Tibial nerve (tissue), 4 donors: ENCODE measurements at regions not wholly inside any gene's neighbourhood (a gene's known extent, or its start where the extent isn't known, plus 50 kb on each side); places are given as distances from the start of the nearest gene placed in this dataset.
"Not testable (repeated sequence)": the region's sequence is repeated elsewhere in the genome, so short reads cannot be mapped to it uniquely, and the experiment has no call there.

Source experiments
- DNase-seq, 2 donors: peaks; one replicate each; pipeline ENCODE4 v3.0.0-alpha.2; 2019; ENCODE audit warnings: low spot score in 2 of 2
- H3K27ac ChIP-seq, 4 donors: fragments of 200-600 bp; sonication (generic) in 3 of 4; one replicate each; pipeline ENCODE4 v1.5.1; 2017 to 2019; ENCODE audit warnings: mild to moderate bottlenecking in 1 of 4
- H3K27me3 ChIP-seq, 2 donors: fragments of 200-600 bp; sonication (generic) in 1 of 2; one replicate each; pipeline versions ENCODE4 v1.5.1 to v1.6.0; 2017 to 2019
- H3K36me3 ChIP-seq, 3 donors: fragments of 200-600 bp; sonication (generic); one replicate each; pipeline ENCODE4 v1.5.1; 2018 to 2019
- H3K4me1 ChIP-seq, 4 donors: fragments of 200-600 bp; sonication (generic) in 3 of 4; one replicate each; pipeline ENCODE4 v1.5.1; 2017 to 2019
- H3K4me3 ChIP-seq, 4 donors: fragments of 200-600 bp; sonication (generic) in 3 of 4; one replicate each; pipeline ENCODE4 v1.5.1; 2017 to 2019; ENCODE audit warnings: mild to moderate bottlenecking in 1 of 4, moderate library complexity in 1 of 4
- H3K9me3 ChIP-seq, 4 donors: fragments of 200-600 bp; sonication (generic) in 3 of 4; one replicate each; pipeline ENCODE4 v1.5.1; 2017 to 2019
- CTCF ChIP-seq, 5 experiments: fragments of 200-600 bp in 3 of 5; fragments of 450-650 bp in 2 of 5; sonication (generic) in 3 of 5; IDR thresholded peaks; one replicate each; pipeline ENCODE4 v1.5.1; 2016 to 2019; ENCODE audit warnings: antibody characterized with exemption in 5 of 5, mild to moderate bottlenecking in 3 of 5, moderate library complexity in 2 of 5
- EP300 ChIP-seq, 2 donors: sonication (generic); formaldehyde crosslinking; IDR thresholded peaks; one replicate each; pipeline ENCODE4 v1.6.1; 2017; ENCODE audit warnings: antibody characterized with exemption in 2 of 2, mild to moderate bottlenecking in 1 of 2
- POLR2A ChIP-seq, 2 donors: fragments of 450-650 bp; IDR thresholded peaks; one replicate each; pipeline ENCODE4 v1.6.1; 2017; ENCODE audit warnings: antibody characterized with exemption in 2 of 2, mild to moderate bottlenecking in 2 of 2, moderate library complexity in 2 of 2
- WGBS, 2 donors: methylation state at CpG; one replicate each; pipeline ENCODE4 v1.1.5; 2018; 5-methylcytosine and 5-hydroxymethylcytosine counted together

GRCh38 chr2:48085888-48086287 lies 179.6 kb upstream of the FBXO11 start:
- H3K27ac ChIP-seq: no peak overlapping the region
- no peaks in the 10 kb centered on the region for H3K36me3 ChIP-seq
- WGBS, 2 donors: 78 to 94% methylated on average over 1 of the region's 1 CpG
- no peaks in the 10 kb centered on the region for H3K27me3 ChIP-seq
- H3K9me3 ChIP-seq: peaks cover 0 to 10% (median 0%) of the 10 kb centered on the region in 4 donors
- no peak for DNase-seq
- no peaks in the 10 kb centered on the region for H3K4me1 ChIP-seq
- TF ChIP-seq EP300 (IDR thresholded peaks at IDR 0.05): no peak
- no peak overlapping the region for H3K4me3 ChIP-seq

- no peak overlapping the region for H3K27ac ChIP-seq
- DNase-seq: no peak
- WGBS, 2 donors: 73 to 85% methylated on average over 2 of the region's 2 CpGs
- H3K4me3 ChIP-seq: no peak overlapping the region
- TF ChIP-seq EP300 (IDR thresholded peaks at IDR 0.05): no peak
- TF ChIP-seq CTCF (IDR thresholded peaks at IDR 0.05): no peak
- TF ChIP-seq POLR2A (IDR thresholded peaks at IDR 0.05): no peak
- H3K27me3 ChIP-seq: no peaks in the 10 kb centered on the region
- H3K36me3 ChIP-seq: no peaks in the 10 kb centered on the region
- H3K9me3 ChIP-seq: peaks cover 0 to 18% (median 0%) of the 10 kb centered on the region in 4 donors
- no peaks in the 10 kb centered on the region for H3K4me1 ChIP-seq
Observed at GRCh38 chr2:48088994-48089393, 182.7 kb upstream of the FBXO11 start.

- Histone ChIP-seq H3K4me1 (no peaks in the 10 kb centered on the region), H3K27me3 (no peaks in the 10 kb centered on the region), H3K36me3 (no peaks in the 10 kb centered on the region), H3K9me3 (peaks cover 0 to 18% (median 0%) of the 10 kb centered on the region in 4 donors), H3K27ac (no peak overlapping the region), H3K4me3 (no peak overlapping the region)
- no peak for TF ChIP-seq CTCF (IDR thresholded peaks at IDR 0.05)
- TF ChIP-seq POLR2A (IDR thresholded peaks at IDR 0.05): no peak
- no peak for TF ChIP-seq EP300 (IDR thresholded peaks at IDR 0.05)
- no peak for DNase-seq
- 34 to 41% methylated on average over 1 of the region's 1 CpG for WGBS, 2 donors
Observed at GRCh38 chr2:48089644-48090043, 183.3 kb upstream of the FBXO11 start.

GRCh38 chr2:48092846-48093803 lies 186.8 kb upstream of the FBXO11 start:
- no peaks in the 10 kb centered on the region for H3K27me3 ChIP-seq
- whole genome bisulfite sequencing, 2 donors: 81 to 84% methylated on average over 4 of the region's 4 CpGs
- no peak overlapping the region for H3K27ac ChIP-seq
- no peak for TF ChIP-seq POLR2A (IDR thresholded peaks at IDR 0.05)
- TF ChIP-seq CTCF (IDR thresholded peaks at IDR 0.05): no peak
- no peak for TF ChIP-seq EP300 (IDR thresholded peaks at IDR 0.05)
- H3K4me3 ChIP-seq: no peak overlapping the region
- H3K9me3 ChIP-seq: peaks cover 0 to 18% (median 0%) of the 10 kb centered on the region in 4 donors
- H3K4me1 ChIP-seq: no peaks in the 10 kb centered on the region
- DNase-seq: no peak
- no peaks in the 10 kb centered on the region for H3K36me3 ChIP-seq

GRCh38 chr2:48096765-48097164 lies 190.5 kb upstream of the FBXO11 start:
- 88 to 92% methylated on average over 1 of the region's 1 CpG for WGBS, 2 donors

GRCh38 chr2:48098539-48098938 lies 192.2 kb upstream of the FBXO11 start:
- Histone ChIP-seq H3K9me3 (peaks cover 0 to 9% (median 2%) of the 10 kb centered on the region in 4 donors), H3K27ac (no peak overlapping the region), H3K36me3 (no peaks in the 10 kb centered on the region), H3K4me1 (no peaks in the 10 kb centered on the region), H3K4me3 (no peak overlapping the region), H3K27me3 (no peaks in the 10 kb centered on the region)
- no peak for DNase-seq
- WGBS, 2 donors: 76 to 85% methylated on average over 1 of the region's 1 CpG
- TF ChIP-seq EP300 (IDR thresholded peaks at IDR 0.05) (no peak), POLR2A (IDR thresholded peaks at IDR 0.05) (no peak), CTCF (IDR thresholded peaks at IDR 0.05) (no peak)

More at GRCh38 chr2:48096765-48097164, 190.5 kb upstream of the FBXO11 start:
- DNase-seq, H3K27ac ChIP-seq, H3K4me3 ChIP-seq, H3K4me1 ChIP-seq, H3K36me3 ChIP-seq, H3K27me3 ChIP-seq: not testable (repeated sequence)
- peaks cover 0 to 11% (median 2%) of the 10 kb centered on the region in 4 donors for H3K9me3 ChIP-seq
